ENCODE measurements at regions not wholly inside any gene's neighbourhood (a gene's known extent, or its start where the extent isn't known, plus 50 kb on each side); places are given as distances from the start of the nearest gene placed in this dataset.
A peak's percentile ranks its signal among the peaks of the same experiment; 100 is the strongest.
"Not testable (repeated sequence)": the region's sequence is repeated elsewhere in the genome, so short reads cannot be mapped to it uniquely, and the experiment has no call there.

DNA sequence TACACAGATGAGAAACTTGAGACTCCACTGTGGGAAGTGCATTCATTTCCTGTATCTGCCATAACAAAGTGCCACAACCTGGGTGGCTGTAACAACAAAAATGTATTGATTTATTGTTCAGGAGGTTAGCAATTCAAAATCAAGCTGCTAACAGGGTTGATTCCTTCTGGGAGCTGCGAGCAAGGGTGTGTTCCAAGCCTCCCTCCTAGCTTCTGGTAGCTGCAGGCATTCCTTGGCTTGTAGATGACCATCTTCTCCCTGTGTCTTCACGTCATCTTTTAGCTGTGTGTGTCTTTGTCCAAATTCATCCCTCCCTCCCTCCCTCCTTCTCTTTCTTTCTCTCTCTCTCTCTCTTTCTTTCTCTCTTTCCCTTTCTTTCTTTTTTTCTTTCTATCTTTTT, 258.1 kb downstream of the MSX2 start:
- no peak for DNase-seq (ENCODE audit: low spot score)

DNA sequence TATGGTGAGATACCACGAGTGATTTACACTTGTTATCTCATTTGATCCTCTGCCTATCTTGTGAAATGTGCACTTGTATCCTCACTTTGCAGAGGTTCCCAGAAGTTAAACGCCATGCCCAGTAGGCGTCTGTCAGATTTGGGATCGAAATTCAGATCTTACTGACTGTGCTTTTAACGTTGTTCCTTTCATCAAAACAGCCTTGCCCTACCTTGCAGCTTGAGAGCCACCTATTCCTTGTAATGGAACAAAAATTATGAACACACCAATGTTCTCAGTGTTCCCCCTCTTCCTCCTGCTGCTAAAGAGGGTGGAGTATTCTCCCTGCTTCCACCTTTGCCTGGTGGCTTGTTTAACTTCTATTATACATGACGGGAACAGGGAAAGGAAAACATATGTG, 257.0 kb downstream of the MSX2 start:
- DNase-seq (ENCODE audit: low spot score): no peak

DNA sequence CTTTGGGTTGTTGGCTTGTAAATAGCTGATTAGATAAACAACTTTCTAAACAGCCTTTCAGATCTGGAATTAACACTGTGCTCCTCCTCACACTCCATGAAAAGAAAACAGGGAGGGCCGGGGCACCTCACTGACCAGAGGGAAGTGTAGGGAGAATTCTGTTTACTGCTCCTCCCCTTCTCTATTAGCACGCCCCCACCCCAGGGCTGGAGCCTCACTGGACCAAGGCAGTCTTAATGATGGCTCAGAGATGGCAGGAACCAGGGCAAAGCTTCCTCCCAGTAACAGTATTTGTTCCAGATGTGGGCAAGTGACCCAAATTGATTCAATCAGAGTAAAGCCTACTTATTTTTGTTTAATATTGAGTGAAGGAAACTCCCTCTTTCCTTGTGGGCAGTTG, 256.6 kb downstream of the MSX2 start:
- no peak for DNase-seq (ENCODE audit: low spot score)

DNA sequence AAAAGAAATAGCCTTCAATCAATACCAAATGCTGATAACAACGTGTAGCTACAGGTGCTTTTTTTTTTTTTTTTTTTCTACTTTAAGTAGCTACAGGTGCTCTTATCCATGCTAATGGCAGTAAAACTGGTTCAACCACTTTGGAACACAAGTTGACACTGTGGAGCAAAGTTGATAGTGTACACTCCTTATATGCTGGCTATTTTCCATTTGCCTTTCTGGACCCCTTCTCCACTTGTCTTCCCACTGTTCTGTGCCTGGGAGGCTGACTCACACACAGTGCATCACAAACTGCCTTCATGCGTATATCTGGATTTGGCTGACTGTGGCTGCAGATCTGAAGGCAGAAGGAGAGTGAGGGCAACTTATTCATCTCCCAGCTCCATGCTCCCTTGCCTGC, 247.9 kb downstream of the MSX2 start:
- DNase-seq (ENCODE audit: low spot score): no peak

DNA sequence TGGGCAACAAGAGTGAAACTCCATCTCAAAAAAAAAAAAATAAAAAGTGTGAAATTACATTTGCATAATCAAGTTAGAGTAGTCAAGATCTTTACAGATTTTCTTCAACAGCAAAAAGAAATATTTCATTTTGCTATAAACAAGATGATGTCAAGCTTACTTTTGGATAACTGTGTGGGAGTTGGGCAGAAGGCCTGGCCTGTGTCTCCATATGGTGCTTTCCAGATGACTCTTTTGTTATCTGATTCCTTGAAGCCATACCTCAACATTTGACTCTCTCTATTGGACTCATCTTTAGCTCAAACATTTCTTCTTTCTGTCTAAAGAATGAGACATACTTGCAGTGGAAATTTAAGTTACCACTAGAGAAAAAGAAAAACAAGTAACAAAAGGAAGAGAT, 246.8 kb downstream of the MSX2 start:
- DNase-seq (ENCODE audit: low spot score): no peak

DNA sequence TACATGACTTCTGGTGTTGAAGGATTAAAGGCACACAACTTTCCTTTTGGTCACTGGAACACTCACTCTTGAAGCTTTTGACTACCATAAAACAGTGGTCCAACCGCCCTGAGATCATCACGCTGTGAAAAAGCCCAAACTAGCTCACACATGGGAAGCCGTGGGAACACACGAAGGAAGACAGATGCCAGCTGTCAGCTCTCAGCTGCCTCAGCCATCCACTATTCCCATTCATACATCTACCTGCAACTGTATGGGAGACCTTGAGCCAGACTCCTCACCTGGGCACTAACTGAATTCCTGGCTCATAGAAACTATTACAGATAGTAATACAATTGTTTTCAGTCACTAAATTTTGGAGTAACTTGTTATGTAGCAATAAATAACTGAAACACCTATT, 246.1 kb downstream of the MSX2 start:
- DNase-seq (ENCODE audit: low spot score): no peak

DNA sequence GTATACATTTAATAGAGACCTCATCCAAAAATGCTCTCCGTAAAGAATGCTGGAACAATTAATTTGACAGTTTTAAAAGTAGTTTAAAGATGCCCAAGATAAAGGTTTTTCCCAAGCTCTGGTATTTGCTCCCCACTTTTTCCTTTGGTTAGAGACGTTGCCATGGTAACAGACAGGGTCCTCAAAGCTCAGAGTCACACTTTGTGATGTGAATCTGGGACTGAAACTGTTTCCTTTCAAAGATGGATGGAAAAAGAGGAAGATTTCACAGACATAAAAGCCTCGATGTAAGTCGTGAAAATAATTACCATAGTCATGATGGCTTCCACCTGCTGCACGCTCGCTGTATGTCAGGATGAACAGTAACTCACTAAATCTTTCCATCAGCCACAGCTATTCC, 229.5 kb downstream of the MSX2 start:
- DNase-seq (ENCODE audit: low spot score): no peak

DNA sequence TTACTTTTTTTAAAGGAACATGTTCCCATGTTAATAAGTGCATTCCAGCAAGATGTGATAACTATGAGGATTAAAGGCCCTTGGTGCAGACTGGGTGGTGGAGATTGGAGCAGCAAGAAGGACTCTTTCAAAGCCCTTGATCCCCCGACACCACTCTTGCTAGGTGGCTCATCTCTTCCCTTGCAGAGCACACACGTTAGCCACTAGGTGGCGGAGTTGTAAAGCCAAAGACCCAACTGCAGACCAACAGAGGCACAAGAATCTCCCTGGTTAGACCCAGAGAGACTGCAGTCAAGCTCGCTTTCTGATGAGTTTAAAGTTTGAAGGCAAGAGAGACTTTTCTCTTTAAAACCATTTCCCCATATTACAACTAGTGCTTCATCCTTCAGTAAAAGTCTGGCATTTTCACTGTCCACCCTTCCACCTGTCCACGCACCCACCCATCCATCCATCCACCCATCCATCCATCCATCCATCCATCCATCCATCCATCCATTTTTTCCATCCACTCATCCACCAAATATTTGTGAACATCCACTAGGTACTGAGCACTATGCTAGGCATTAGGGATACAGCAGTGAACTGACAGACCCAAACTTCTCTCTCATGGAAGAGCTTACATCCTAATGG, 226.9 kb downstream of the MSX2 start:
- DNase-seq (ENCODE audit: low spot score): no peak

DNA sequence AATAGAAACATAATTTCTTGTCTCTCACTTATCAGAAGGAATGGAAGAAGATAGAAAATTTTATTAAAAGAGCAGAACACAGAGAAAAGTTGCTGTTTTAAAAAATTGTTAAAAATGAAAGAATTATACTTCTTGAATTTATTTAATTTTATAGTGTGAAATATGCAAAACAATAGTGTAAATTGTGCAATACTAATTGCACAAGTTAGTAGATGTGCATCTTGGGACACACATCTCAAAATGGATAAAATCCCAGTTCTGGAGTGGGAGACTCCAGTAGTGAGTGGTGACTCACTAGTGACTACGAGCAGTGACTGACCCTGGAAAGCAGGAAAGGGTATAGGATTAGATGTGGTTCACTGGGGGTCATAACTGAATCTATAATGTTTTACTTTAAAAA, 223.2 kb downstream of the MSX2 start:
- DNase-seq (ENCODE audit: low spot score): no peak

DNA sequence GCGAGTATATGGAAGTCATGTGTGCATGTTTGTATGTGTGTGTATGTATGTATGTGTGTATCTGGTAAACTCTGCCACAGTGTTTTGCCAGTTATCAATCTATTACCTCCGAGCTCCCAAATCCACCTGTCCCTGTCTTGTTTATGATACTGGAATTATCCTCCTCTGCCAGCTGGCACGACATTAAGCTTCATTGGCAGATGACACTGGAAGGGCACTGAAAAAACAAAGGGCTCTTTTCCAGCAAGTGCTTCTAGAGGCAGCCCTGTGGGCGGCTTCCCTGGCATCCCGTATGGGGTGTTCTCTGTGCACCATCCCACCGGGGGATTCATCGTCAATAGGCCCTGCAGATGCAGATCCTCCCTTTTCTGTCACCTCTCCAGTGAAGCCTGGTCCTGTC, 221.5 kb downstream of the MSX2 start:
- no peak for DNase-seq (ENCODE audit: low spot score)

DNA sequence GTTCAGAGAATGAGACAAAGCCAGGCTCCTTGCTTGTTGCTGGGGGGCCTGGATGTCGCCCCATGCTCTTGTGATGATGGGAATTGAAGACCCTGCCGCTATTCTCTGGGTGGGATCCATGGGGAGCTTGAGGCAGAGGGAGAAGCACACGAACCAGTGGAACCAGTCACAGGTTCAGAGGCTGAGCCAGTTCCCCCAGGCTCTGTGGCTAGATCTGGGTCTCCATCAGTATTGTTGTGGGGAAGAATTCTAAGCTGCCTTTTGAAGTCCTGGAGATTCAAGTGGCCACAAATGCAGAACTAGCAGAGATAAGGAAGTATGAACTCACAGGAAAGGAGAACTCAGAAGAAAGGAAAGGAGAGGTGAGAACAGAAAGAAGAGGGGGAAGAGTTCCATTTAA, 219.4 kb downstream of the MSX2 start:
- no peak for DNase-seq (ENCODE audit: low spot score)

DNA sequence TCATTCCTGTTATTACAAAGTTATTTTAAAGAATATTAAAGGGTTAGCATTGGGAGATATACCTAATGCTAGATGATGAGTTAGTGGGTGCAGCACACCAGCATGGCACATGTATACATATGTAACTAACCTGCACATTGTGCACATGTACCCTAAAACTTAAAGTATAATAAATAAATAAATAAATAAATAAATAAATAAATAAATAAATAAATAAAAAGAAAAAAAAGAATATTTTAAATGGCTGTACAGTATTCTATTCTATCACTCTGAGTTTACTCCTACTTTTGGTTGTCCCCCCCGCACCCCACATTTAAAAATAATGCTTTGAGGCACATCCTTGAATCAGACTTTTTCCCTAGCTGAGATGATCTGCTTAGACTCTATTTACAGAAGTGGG, 218.6 kb downstream of the MSX2 start:
- not testable (repeated sequence) for DNase-seq (ENCODE audit: low spot score)

DNA sequence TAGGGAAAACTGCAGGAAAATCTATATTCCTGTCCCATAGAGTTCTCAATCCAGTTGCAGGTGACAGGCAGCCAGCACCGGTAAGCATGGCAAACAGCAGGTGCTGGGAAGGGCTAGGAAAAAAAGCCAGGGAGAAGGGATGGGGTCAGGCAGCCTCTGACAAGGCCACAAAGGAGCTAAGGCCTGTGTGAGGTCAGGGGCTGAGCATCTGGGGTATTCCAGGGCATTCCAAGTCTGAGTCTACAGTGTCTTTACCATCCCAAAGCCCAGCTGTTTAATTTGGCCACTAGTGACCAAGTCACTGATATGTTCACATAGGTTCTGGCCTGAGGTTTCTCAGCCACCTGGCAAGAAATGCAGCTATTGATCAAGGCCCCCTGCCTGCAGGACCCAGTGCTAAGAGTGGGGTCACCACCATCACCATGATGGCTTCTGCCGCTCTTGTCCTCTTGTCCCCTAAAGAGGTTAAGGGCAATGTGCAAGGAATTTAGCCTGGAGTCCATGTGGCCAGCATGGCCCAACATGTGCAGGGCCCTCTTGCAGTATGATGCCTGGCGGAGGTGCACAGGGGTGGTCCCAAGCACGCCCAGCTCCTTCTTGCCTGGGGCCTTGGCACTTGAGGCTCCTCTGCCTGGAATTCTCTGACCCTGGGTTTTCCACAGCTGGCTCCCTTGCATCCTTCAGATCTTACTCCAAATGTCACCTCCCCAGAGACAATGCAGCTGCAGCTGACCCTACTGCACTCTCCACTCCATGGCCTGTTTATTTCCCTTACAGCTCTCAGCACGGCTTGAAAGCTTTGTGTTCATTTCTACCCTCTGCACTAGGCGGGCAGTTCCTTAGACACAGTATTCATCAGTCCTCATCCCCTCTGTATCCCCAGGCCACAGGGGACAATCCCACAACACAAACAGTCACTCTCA, 213.1 kb downstream of the MSX2 start:
- no peak for DNase-seq (ENCODE audit: low spot score)

DNA sequence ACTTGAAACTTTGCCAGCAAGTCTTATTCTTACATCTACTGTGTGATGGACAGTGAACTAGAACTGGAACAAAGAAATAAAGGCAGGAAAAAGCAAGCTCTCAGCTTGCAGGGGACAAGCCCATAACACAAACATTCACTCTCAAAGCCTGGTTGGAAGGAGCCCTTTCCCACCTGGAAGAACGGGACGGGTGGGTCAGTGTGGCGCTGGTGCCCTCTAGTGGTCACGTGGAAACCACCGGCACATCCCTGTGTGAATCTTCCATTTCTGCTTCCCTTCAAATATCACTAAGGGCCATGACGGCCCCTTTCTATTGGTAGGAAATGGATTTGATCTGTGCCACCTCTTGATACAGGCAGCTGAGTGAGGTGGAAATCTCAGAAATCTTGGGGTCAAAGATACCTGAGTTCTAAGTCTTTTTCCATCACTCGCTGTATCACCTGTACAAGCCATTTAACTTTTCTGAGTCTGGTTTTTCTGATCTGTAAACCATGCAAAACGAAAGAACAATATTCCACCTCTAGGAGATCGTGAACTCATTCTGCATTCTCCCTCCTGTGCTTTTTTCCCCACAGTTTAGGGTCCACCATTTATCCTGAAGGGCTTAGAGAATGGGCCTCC, 211.6 kb downstream of the MSX2 start:
- peak; percentile 81 for DNase-seq (ENCODE audit: low spot score)

DNA sequence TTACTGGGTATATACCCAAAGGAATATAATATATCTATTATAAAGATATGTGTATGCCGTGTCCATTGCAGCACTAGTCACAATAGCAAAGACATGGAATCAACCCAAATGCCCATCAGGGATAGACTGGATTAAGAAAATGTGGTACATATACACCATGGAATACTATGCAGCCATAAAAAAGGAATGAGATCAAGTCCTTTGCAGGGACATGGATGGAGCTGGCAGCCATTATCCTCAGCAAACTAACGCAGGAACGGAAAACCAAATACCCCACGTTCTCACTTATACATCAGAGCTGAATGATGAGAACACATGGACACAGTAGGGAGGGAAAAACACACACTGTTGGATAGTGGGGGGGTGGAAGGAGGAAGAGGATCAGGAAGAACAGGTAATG, 206.7 kb downstream of the MSX2 start:
- DNase-seq (ENCODE audit: low spot score): not testable (repeated sequence)

DNA sequence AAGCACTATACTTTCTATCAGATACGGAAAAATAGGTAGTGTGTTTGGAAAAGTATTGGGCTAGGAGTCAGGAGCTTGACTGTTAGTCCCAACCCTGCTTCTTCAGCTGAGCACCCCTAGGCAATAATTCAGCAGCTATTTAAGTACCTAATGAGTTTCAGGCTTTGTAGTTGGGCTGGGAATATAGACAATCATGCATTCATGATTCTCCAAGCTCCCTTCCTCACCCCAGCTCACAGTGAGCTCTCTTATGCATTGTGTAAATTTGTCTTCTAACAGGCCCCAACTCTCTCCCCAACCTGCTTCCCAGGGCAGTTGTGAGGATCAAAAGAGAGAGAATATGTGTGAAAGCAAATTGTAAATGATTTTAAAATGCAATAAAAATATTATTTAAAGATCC, 201.2 kb downstream of the MSX2 start:
- no peak for DNase-seq (ENCODE audit: low spot score)

DNA sequence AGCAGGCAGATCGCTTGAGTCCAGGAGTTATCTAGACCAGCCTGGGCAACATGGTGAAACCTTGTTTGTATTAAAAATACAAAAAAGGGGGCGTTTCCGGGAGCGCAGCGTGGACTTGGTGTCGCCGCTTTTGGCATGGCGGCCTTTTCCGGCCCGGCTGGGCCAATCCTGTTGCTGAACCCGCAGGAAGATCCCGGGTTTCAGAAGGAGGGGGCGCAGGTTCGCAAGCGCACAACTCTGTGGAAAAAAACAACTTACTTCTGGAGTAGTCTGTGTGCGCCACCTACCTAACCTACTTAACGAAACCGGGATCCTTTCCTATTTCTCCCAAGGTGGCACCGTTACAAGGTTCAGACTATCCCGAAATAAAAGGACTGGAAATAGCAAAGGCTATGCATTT, 198.6 kb downstream of the MSX2 start:
- no peak for DNase-seq (ENCODE audit: low spot score)

DNA sequence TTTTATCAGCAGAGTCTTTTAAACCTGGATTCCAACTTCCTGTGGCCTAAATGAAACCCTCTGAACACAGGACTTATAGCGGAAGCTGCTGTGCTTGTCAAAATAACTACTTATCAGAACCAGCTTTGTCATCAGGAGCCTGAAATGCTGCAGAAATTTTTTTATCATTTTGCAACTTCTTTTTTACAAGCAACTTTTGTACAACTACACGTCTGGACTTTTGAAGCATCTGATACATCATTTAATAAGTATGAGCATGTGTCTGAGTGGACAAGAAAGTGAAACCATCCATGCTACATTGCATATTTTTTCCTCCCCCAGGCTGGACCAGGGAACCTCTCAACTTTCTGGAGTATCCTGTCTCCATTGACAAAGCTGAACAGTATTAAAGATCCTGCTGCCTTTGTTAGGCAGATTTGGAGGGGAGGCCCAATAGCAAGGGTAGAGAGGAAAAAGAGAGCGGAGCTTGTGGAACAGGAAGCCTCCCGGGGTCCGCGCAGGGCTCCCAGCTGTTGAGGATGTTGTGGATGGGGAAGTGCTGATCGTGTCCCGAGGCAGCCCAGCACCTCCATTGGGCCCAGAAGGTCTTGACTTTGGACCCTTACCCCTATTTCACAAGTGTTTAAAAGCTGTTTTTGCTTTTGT, 196.6 kb downstream of the MSX2 start:
- no peak for DNase-seq (ENCODE audit: low spot score)

DNA sequence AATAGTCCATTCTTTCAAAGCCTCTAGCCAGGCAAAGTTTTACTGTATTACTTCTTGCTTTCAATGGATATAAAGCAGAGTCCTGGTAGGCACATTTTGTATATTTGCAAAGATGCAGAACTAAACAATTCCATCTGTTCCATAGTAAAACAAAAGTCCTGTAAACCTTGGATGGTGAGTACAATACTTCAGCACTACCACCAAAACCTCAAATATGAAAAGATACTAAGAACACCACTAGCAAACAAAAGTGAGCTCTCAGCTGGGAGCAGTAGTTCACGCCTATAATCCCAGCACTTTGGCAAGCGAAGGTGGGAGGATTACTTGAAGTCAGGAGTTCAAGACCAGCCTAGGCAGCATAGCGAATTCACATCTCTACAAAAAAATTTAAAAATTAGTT, 195.0 kb downstream of the MSX2 start:
- DNase-seq (ENCODE audit: low spot score): no peak

DNA sequence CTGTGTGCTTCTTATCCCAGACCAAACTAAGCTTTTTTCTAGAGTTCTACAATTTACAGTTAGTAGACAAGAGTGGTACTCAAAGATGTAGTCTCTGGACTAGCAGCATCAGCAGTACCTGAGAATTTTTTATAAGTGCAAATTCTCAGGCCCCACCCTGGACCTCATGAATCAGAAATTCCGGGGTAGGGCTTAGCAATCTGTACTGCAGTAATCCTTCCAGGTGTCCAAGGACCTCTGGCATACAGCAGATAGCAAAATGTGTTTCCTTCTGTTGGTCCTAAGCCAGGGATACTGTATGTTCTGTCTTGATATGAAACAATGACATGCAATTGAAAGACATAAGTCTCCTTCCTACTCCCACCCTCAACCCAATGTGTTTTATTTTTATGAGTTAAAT, 194.3 kb downstream of the MSX2 start:
- DNase-seq (ENCODE audit: low spot score): no peak

DNA sequence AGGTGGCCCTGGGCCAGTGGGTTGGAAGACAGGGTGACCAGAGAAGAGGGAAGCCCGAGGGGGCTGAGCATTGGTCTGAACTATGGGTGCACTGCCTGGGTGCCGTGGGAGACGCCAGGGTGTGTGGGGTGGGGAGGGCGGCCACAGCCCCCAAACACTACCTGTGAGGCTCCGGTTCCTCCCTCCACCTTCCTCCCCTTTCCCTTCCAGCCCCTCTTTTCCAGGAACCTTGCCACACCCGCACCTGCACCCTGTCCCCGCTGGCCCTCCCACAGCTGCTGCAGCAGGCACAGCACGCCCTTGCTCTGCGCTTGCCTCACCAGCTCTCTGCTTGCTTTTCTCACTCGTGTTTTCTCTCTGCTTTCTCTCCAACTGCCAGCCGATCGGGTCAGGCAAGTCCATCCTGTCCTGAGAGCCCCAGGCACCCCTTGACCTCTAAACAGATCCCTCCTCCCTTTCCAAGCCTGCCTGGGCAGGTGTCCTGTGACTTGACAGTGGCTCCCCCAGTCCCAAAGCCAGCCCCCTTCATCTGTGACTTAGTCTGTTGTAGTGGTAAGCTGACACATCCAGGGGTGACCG, 193.7 kb downstream of the MSX2 start:
- DNase-seq (ENCODE audit: low spot score): no peak

DNA sequence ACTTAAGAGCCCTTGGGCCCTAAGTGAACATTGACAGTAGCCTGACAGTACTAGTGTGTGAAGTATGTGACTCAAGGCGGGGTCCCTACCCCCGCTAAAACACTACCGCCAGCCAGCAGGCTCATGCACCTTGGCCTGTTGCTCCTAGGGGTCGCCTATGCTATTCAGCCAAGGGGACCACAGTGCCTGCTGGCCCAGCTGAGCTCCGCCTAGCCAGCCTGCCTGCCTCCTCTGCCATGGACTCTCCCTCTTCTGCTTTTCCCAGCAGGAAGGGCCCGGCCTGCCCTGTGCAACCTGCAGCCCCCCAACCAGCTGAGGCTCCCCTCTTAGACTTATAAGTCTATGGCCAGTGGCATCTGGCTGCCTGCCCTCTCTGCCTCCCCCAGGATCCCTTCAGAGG, 193.1 kb downstream of the MSX2 start:
- not testable (repeated sequence) for DNase-seq (ENCODE audit: low spot score)

Measured in left forelimb (tissue), 1 donor.